ENCODE measurements at regions not wholly inside any gene's neighbourhood (a gene's known extent, or its start where the extent isn't known, plus 50 kb on each side); places are given as distances from the start of the nearest gene placed in this dataset.

GRCh38 chr10:81679291-81679690 lies 195.7 kb upstream of the NRG3 start:
- TF ChIP-seq, protein P1, sequence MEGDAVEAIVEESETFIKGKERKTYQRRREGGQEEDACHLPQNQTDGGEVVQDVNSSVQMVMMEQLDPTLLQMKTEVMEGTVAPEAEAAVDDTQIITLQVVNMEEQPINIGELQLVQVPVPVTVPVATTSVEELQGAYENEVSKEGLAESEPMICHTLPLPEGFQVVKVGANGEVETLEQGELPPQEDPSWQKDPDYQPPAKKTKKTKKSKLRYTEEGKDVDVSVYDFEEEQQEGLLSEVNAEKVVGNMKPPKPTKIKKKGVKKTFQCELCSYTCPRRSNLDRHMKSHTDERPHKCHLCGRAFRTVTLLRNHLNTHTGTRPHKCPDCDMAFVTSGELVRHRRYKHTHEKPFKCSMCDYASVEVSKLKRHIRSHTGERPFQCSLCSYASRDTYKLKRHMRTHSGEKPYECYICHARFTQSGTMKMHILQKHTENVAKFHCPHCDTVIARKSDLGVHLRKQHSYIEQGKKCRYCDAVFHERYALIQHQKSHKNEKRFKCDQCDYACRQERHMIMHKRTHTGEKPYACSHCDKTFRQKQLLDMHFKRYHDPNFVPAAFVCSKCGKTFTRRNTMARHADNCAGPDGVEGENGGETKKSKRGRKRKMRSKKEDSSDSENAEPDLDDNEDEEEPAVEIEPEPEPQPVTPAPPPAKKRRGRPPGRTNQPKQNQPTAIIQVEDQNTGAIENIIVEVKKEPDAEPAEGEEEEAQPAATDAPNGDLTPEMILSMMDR (conservative IDR thresholded peaks at IDR 0.05 in 1 of 2, IDR thresholded peaks at IDR 0.05 in 1 of 2; ENCODE audit: low read depth in 1 of 2, low read length in 2 of 2), result no peak
- TF ChIP-seq EZH2 (IDR thresholded peaks at IDR 0.05; ENCODE audit: low read length, missing control alignments), result no peak

Data from fibroblast of lung (primary cell).